H1 (cell line): ENCODE measurements at regions not wholly inside any gene's neighbourhood (a gene's known extent, or its start where the extent isn't known, plus 50 kb on each side); places are given as distances from the start of the nearest gene placed in this dataset.

ENCODE experiments used
- CTCF ChIA-PET: fragments of 300-600 bp; sonication (Branson Sonifier 250); formaldehyde crosslinking; loops from one replicate; lab custom pipeline; 2021; ENCODE audit not compliant: partially characterized antibody; lab: Charles Lee
- POLR2A ChIA-PET: fragments of 300-600 bp; sonication (Branson Sonifier 250); formaldehyde crosslinking; loops from one replicate; lab custom pipeline; 2021; ENCODE audit warnings: inconsistent platforms; ENCODE audit not compliant: partially characterized antibody; lab: Charles Lee
- DNase-seq, 2 experiments: peaks; one replicate each; pipeline versions ENCODE4 v3.0.0 to v3.0.0-alpha.2; 2010 to 2022; ENCODE audit warnings: low spot score in 2 of 2, low read depth in 1 of 2, mixed read lengths in 1 of 2
- FAIRE-seq: peaks from 2 replicates; lab custom pipeline; 2011; peaks lifted over from hg19 to GRCh38; lab: Jason Lieb, UNC
- H2AFZ ChIP-seq: 2 replicates; pipeline ENCODE4 v1.8.1; 2012; ENCODE audit warnings: low read length, inconsistent platforms
- H2AK5ac ChIP-seq: 2 replicates; pipeline ENCODE4 v1.6.1; 2013; ENCODE audit warnings: low read depth, low read length
- H2BK120ac ChIP-seq: replicated peaks from 2 replicates; pipeline ENCODE3; 2013; ENCODE audit warnings: low read depth, low read length, inconsistent platforms
- H2BK12ac ChIP-seq: 2 replicates; pipeline ENCODE4 v1.6.1; 2013; ENCODE audit warnings: low read depth, low read length
- H2BK15ac ChIP-seq: 2 replicates; pipeline ENCODE4 v1.6.1; 2013; ENCODE audit warnings: low read length
- H2BK20ac ChIP-seq: 2 replicates; pipeline ENCODE4 v1.6.1; 2013; ENCODE audit warnings: low read length
- H2BK5ac ChIP-seq: 2 replicates; pipeline ENCODE4 v1.6.1; 2013; ENCODE audit warnings: low read depth, low read length
- H3K14ac ChIP-seq: 2 replicates; pipeline ENCODE4 v1.6.1; 2013; ENCODE audit warnings: inconsistent platforms; ENCODE audit not compliant: insufficient read length
- H3K18ac ChIP-seq: 2 replicates; pipeline ENCODE4 v1.6.1; 2013; ENCODE audit warnings: low read length; ENCODE audit errors: extremely low read depth
- H3K23ac ChIP-seq: 2 replicates; pipeline ENCODE4 v1.6.1; 2013; ENCODE audit warnings: inconsistent platforms; ENCODE audit not compliant: insufficient read length
- H3K23me2 ChIP-seq: 2 replicates; pipeline ENCODE4 v1.6.1; 2013; ENCODE audit warnings: low read depth, low read length
- H3K27ac ChIP-seq: 2 replicates; pipeline ENCODE4 v1.6.1; 2011; ENCODE audit warnings: low read depth, low read length, inconsistent platforms
- H3K27me3 ChIP-seq, 4 experiments: replicated peaks in 1 of 4; 1 replicate in 1 of 4; 2 replicates in 3 of 4; pipeline versions ENCODE4 v1.6.1 to v1.8.1; 2011 to 2013; ENCODE audit warnings: low read length in 3 of 4, mild to moderate bottlenecking in 3 of 4, inconsistent platforms in 2 of 4, mixed read lengths in 2 of 4, moderate library complexity in 1 of 4; ENCODE audit not compliant: control insufficient read depth in 3 of 4, insufficient read depth in 3 of 4; ENCODE audit errors: extremely low read depth in 1 of 4
- H3K36me3 ChIP-seq, 4 experiments: 2 replicates each; pipeline versions ENCODE4 v1.6.1 to v1.8.1; 2011 to 2013; ENCODE audit warnings: mild to moderate bottlenecking in 4 of 4, low read length in 3 of 4, moderate library complexity in 2 of 4, control low read depth in 1 of 4, inconsistent platforms in 1 of 4; ENCODE audit not compliant: insufficient read depth in 4 of 4, control insufficient read depth in 2 of 4
- H3K4ac ChIP-seq: replicated peaks from 2 replicates; pipeline ENCODE3; 2013; ENCODE audit warnings: low read length, low read depth, mixed read lengths, inconsistent platforms; ENCODE audit not compliant: insufficient read length
- H3K4me1 ChIP-seq, 4 experiments: replicated peaks in 1 of 4; 1 replicate in 1 of 4; 2 replicates in 3 of 4; pipeline versions ENCODE4 v1.6.1 to v1.8.1; 2011 to 2013; ENCODE audit warnings: low read length in 3 of 4, inconsistent platforms in 2 of 4, mixed read lengths in 1 of 4; ENCODE audit not compliant: insufficient read depth in 4 of 4, control insufficient read depth in 3 of 4
- H3K4me2 ChIP-seq, 2 experiments: 2 replicates each; pipeline versions ENCODE4 v1.6.1 to v1.8.1; 2011 to 2013; ENCODE audit warnings: low read depth in 2 of 2, low read length in 2 of 2, control low read depth in 1 of 2, inconsistent platforms in 1 of 2, mild to moderate bottlenecking in 1 of 2; ENCODE audit not compliant: insufficient read depth in 1 of 2
- H3K4me3 ChIP-seq, 4 experiments: fragments of 200-600, 300-600 bp in 1 of 4; sonication (generic), shearing (Covaris generic), sonication (Bioruptor Twin) in 1 of 4; 2 replicates each; pipeline versions ENCODE4 v1.5.1 to v1.8.1; 2011 to 2016; ENCODE audit warnings: low read length in 4 of 4, low read depth in 3 of 4, control low read depth in 2 of 4, inconsistent platforms in 2 of 4, mild to moderate bottlenecking in 2 of 4, mixed read lengths in 1 of 4, moderate library complexity in 1 of 4; ENCODE audit not compliant: insufficient read depth in 2 of 4; ENCODE audit errors: extremely low read depth in 1 of 4
- H3K56ac ChIP-seq: replicated peaks from 2 replicates; pipeline ENCODE3; 2013; ENCODE audit warnings: low read depth, mild to moderate bottlenecking, mixed read lengths, low read length, inconsistent platforms; ENCODE audit not compliant: insufficient read length
- H3K79me1 ChIP-seq: 2 replicates; pipeline ENCODE4 v1.6.1; 2013; ENCODE audit warnings: low read depth, low read length, control low read depth
- H3K79me2 ChIP-seq, 2 experiments: 2 replicates each; pipeline versions ENCODE4 v1.6.1 to v1.8.1; 2012 to 2013; ENCODE audit warnings: low read length in 2 of 2, mild to moderate bottlenecking in 2 of 2, inconsistent platforms in 1 of 2; ENCODE audit not compliant: insufficient read depth in 2 of 2, control insufficient read depth in 1 of 2
- H3K9ac ChIP-seq, 4 experiments: replicated peaks in 1 of 4; 1 replicate in 1 of 4; 2 replicates in 3 of 4; pipeline versions ENCODE4 v1.6.1 to v1.8.1; 2011 to 2013; ENCODE audit warnings: low read depth in 3 of 4, low read length in 3 of 4, control low read depth in 2 of 4, mild to moderate bottlenecking in 2 of 4, moderate library complexity in 2 of 4, inconsistent platforms in 1 of 4; ENCODE audit errors: extremely low read depth in 1 of 4
- H3K9me3 ChIP-seq, 2 experiments: 2 replicates each; pipeline versions ENCODE4 v1.6.1 to v1.8.1; 2012 to 2013; ENCODE audit warnings: mild to moderate bottlenecking in 2 of 2, moderate library complexity in 2 of 2, control low read depth in 1 of 2, inconsistent platforms in 1 of 2, low read depth in 1 of 2, low read length in 1 of 2, mixed read lengths in 1 of 2; ENCODE audit not compliant: insufficient read depth in 2 of 2
- H4K20me1 ChIP-seq, 2 experiments: replicated peaks in 1 of 2; 2 replicates each; pipeline versions ENCODE3 to v1.8.1; 2011 to 2013; ENCODE audit warnings: inconsistent platforms in 2 of 2, low read length in 2 of 2, mild to moderate bottlenecking in 1 of 2; ENCODE audit not compliant: insufficient read depth in 2 of 2, control insufficient read depth in 1 of 2
- H4K5ac ChIP-seq: 2 replicates; pipeline ENCODE4 v1.6.1; 2013; ENCODE audit warnings: low read length, low read depth, mixed read lengths, inconsistent platforms; ENCODE audit not compliant: insufficient read length
- H4K8ac ChIP-seq: 2 replicates; pipeline ENCODE4 v1.8.0; 2013; ENCODE audit warnings: mild to moderate bottlenecking, moderate library complexity, low read length, inconsistent platforms; ENCODE audit not compliant: insufficient read depth; ENCODE audit errors: extremely low read depth
- H4K91ac ChIP-seq: replicated peaks from 2 replicates; pipeline ENCODE3; 2013; ENCODE audit warnings: low read length, mixed read lengths, inconsistent platforms; ENCODE audit not compliant: insufficient read length
- SP2 ChIP-seq: IDR thresholded peaks from 2 replicates; pipeline ENCODE4 v1.6.1; 2012; ENCODE audit warnings: mild to moderate bottlenecking, low read length, inconsistent platforms
- TBP ChIP-seq: IDR thresholded peaks from 2 replicates; pipeline ENCODE4 v1.6.1; 2011; ENCODE audit warnings: low read depth, low read length, improper control_type of control experiment
- YY1 ChIP-seq: IDR thresholded peaks from 2 replicates; pipeline ENCODE4 v1.6.1; 2011; ENCODE audit warnings: low read depth, mild to moderate bottlenecking, low read length
- WGBS, 2 experiments: shearing (Covaris generic) in 1 of 2; methylation state at CpG; one replicate each; pipeline versions ENCODE4 v1.1.6 to v1.1.7; 2013 to 2015; ENCODE audit warnings: low lambda C conversion rate in 2 of 2, mixed read lengths in 2 of 2, inconsistent platforms in 1 of 2, low coverage in 1 of 2, missing lambda C conversion rate in 1 of 2; ENCODE audit not compliant: insufficient replicate concordance in 2 of 2, insufficient coverage in 1 of 2, insufficient read length in 1 of 2; ENCODE audit errors: extremely low coverage in 1 of 2, missing lambda C conversion rate in 1 of 2; 5-methylcytosine and 5-hydroxymethylcytosine counted together

GRCh38 chr22:47332246-47332980 is 570.0 kb downstream of the TBC1D22A start:
- no peak overlapping the region for H3K9ac ChIP-seq
- no peak overlapping the region for H3K56ac ChIP-seq
- TF ChIP-seq SP2, result no peak
- TF ChIP-seq TBP, result no peak
- no peak for TF ChIP-seq YY1
- H2AK5ac ChIP-seq, result no peak overlapping the region
- WGBS, 2 experiments, result 86% methylated on average over 13 of the region's 14 CpGs; no CpG with 5 or more reads in 1 of the 2 experiments
- H3K23ac ChIP-seq, result no peak overlapping the region
- no peak overlapping the region for H3K4me3 ChIP-seq
- H3K18ac ChIP-seq, result no peak overlapping the region
- H3K23me2 ChIP-seq, result peaks cover 3% of the 10 kb centered on the region; the same call in 1 of the 2 replicates
- H3K79me1 ChIP-seq, result no peaks in the 10 kb centered on the region
- H2BK120ac ChIP-seq, result no peak overlapping the region
- H3K4ac ChIP-seq, result no peak overlapping the region
- H4K91ac ChIP-seq, result no peak overlapping the region
- H3K27ac ChIP-seq, result no peak overlapping the region
- no peak overlapping the region for H3K14ac ChIP-seq
- no peak overlapping the region for H3K4me2 ChIP-seq
- H2BK15ac ChIP-seq, result no peak overlapping the region
- H2BK20ac ChIP-seq, result no peak overlapping the region
- FAIRE-seq (no peak), DNase-seq (no peak)
- no peaks in the 10 kb centered on the region for H4K20me1 ChIP-seq
- H3K79me2 ChIP-seq, result no peaks in the 10 kb centered on the region
- POLR2A ChIA-PET, result no interaction called here
- no peak overlapping the region for H2BK12ac ChIP-seq
- H2AFZ ChIP-seq, result no peak overlapping the region
- peaks cover 90 to 96% of the 10 kb centered on the region in 2 experiments for H3K9me3 ChIP-seq
- no peaks in the 10 kb centered on the region for H3K27me3 ChIP-seq
- no peaks in the 10 kb centered on the region; a peak in 1 of 8 replicates for H3K36me3 ChIP-seq
- CTCF ChIA-PET, result no interaction called here
- H4K8ac ChIP-seq, result no peak overlapping the region
- no peak overlapping the region for H4K5ac ChIP-seq
- H2BK5ac ChIP-seq, result no peak overlapping the region
- H3K4me1 ChIP-seq, result no peaks in the 10 kb centered on the region
